GM23248 (cell line): ENCODE measurements at regions not wholly inside any gene's neighbourhood (a gene's known extent, or its start where the extent isn't known, plus 50 kb on each side); places are given as distances from the start of the nearest gene placed in this dataset.

Experiments used
- DNase-seq: peaks from one replicate; pipeline ENCODE4 v3.0.0-alpha.2; 2015
- H2AFZ ChIP-seq: fragments of 200-600 bp; sonication (generic); 2 replicates; pipeline ENCODE4 v1.6.1; 2016; ENCODE audit warnings: antibody characterized with exemption
- H3F3A ChIP-seq: fragments of 200-600 bp; sonication (generic); 2 replicates; pipeline ENCODE4 v1.6.1; 2016; ENCODE audit warnings: mild to moderate bottlenecking, antibody characterized with exemption, mixed run types; ENCODE audit not compliant: insufficient read depth
- H3K27ac ChIP-seq: fragments of 200-600 bp; sonication (generic); 2 replicates; pipeline ENCODE4 v1.5.1; 2016; ENCODE audit warnings: mild to moderate bottlenecking
- H3K27me3 ChIP-seq: fragments of 200-600 bp; sonication (generic); replicated peaks from 2 replicates; pipeline ENCODE4 v1.6.1; 2016; ENCODE audit warnings: mild to moderate bottlenecking; ENCODE audit not compliant: insufficient read depth
- H3K36me3 ChIP-seq: fragments of 200-600 bp; sonication (generic); 2 replicates; pipeline ENCODE4 v1.6.1; 2016; ENCODE audit warnings: low read depth, mild to moderate bottlenecking
- H3K4me1 ChIP-seq: fragments of 200-600 bp; sonication (generic); 2 replicates; pipeline ENCODE4 v1.6.1; 2016; ENCODE audit warnings: mild to moderate bottlenecking; ENCODE audit not compliant: insufficient read depth
- H3K4me2 ChIP-seq: fragments of 200-600 bp; sonication (generic); one replicate; pipeline ENCODE4 v1.6.1; 2016; ENCODE audit warnings: mild to moderate bottlenecking; ENCODE audit not compliant: unreplicated experiment
- H3K4me3 ChIP-seq: fragments of 200-600 bp; sonication (generic); 2 replicates; pipeline ENCODE4 v1.5.1; 2016; ENCODE audit warnings: mild to moderate bottlenecking
- H3K79me2 ChIP-seq: fragments of 200-600 bp; sonication (generic); 2 replicates; pipeline ENCODE4 v1.6.1; 2016; ENCODE audit warnings: mild to moderate bottlenecking; ENCODE audit not compliant: insufficient read depth
- H3K9ac ChIP-seq: fragments of 200-600 bp; sonication (generic); 2 replicates; pipeline ENCODE4 v1.6.1; 2016; ENCODE audit warnings: mild to moderate bottlenecking
- H3K9me2 ChIP-seq: fragments of 200-600 bp; sonication (generic); 2 replicates; pipeline ENCODE4 v1.6.1; 2016; ENCODE audit warnings: mixed run types, mild to moderate bottlenecking, moderate library complexity; ENCODE audit not compliant: insufficient read depth
- H3K9me3 ChIP-seq: fragments of 200-600 bp; sonication (generic); one replicate; pipeline ENCODE4 v1.6.1; 2017; ENCODE audit warnings: low read depth
- H4K20me1 ChIP-seq: fragments of 200-600 bp; sonication (generic); 2 replicates; pipeline ENCODE4 v1.6.0; 2016; ENCODE audit not compliant: insufficient read depth
- EZH2 ChIP-seq: fragments of 200-600 bp; sonication (generic); IDR thresholded peaks from 2 replicates; pipeline ENCODE4 v1.6.1; 2018; ENCODE audit warnings: antibody characterized with exemption, mild to moderate bottlenecking; ENCODE audit not compliant: insufficient read depth, poor library complexity, severe bottlenecking
- EZH2phosphoT487 ChIP-seq: fragments of 200-600 bp; sonication (generic); IDR thresholded peaks from 2 replicates; pipeline ENCODE4 v1.6.1; 2018; ENCODE audit warnings: antibody characterized with exemption, moderate library complexity, mild to moderate bottlenecking, low read depth; ENCODE audit not compliant: insufficient read depth
- WGBS, 2 experiments: methylation state at CpG; one replicate each; pipeline ENCODE4 v1.1.6; 2015 to 2017; ENCODE audit warnings: low lambda C conversion rate in 2 of 2, low coverage in 1 of 2; ENCODE audit errors: missing lambda C conversion rate in 2 of 2; 5-methylcytosine and 5-hydroxymethylcytosine counted together
- in situ Hi-C: fragments of 300-500 bp; cut with MboI; formaldehyde crosslinking; loops from 2 replicates; pipeline ENCODE4 v1.15.0; 2020

- H3K36me3 ChIP-seq = no peaks in the 10 kb centered on the region
These were observed 110.6 kb upstream of the ATP1A1 start for GRCh38 chr1:116262207-116262994.

DNA sequence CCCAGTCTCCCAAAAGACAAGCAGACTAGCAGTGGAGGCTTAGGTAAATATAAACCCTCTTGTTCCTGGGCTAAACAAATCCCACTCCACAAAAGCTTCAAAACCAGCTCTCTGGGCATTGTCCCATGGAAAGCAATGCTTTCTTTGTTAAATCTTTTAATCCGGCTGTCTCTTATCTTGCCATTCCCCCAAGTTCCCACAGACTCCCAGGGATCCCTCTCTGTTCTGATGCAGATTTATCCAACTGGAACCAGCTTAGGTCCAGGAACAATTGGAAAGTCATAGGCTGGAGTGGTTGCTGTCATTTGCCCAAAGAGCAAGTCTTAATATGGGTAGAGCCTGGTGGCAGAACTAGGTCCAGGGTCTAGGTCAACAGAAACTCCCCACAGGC is 110.1 kb upstream of the ATP1A1 start:
- H3K79me2 ChIP-seq = no peaks in the 10 kb centered on the region
- H2AFZ ChIP-seq = no peak overlapping the region
- in situ Hi-C loops = no loop called here
- H3K36me3 ChIP-seq = no peaks in the 10 kb centered on the region
- TF ChIP-seq EZH2phosphoT487 = no peak
- TF ChIP-seq EZH2 = no peak
- H3F3A ChIP-seq = no peaks in the 10 kb centered on the region
- WGBS, 2 experiments = 55% methylated on average over 1 of the region's 1 CpG
- no peak for DNase-seq
- H3K27me3 ChIP-seq = peaks cover 2% of the 10 kb centered on the region; the same call in 1 of the 2 replicates
- H3K4me2 ChIP-seq = no peak overlapping the region
- H3K27ac ChIP-seq = no peak overlapping the region
- no peaks in the 10 kb centered on the region for H3K4me1 ChIP-seq
- H3K9me2 ChIP-seq = no peaks in the 10 kb centered on the region
- H4K20me1 ChIP-seq = no peaks in the 10 kb centered on the region
- no peaks in the 10 kb centered on the region for H3K9me3 ChIP-seq
- H3K4me3 ChIP-seq = no peak overlapping the region
- no peak overlapping the region for H3K9ac ChIP-seq

More at GRCh38 chr1:116262207-116262994, 110.6 kb upstream of the ATP1A1 start:
- in situ Hi-C loops = no loop called here
- no peak overlapping the region for H3K4me3 ChIP-seq
- no peaks in the 10 kb centered on the region for H3K9me2 ChIP-seq
- H2AFZ ChIP-seq = no peak overlapping the region
- no peaks in the 10 kb centered on the region for H4K20me1 ChIP-seq
- 41 to 48% methylated on average over 8 of the region's 8 CpGs for WGBS, 2 experiments
- no peaks in the 10 kb centered on the region for H3K9me3 ChIP-seq
- DNase-seq = no peak
- TF ChIP-seq EZH2 = no peak
- no peak for TF ChIP-seq EZH2phosphoT487
- H3K27ac ChIP-seq = no peak overlapping the region
- no peaks in the 10 kb centered on the region for H3F3A ChIP-seq
- no peaks in the 10 kb centered on the region for H3K79me2 ChIP-seq
- H3K4me2 ChIP-seq = no peak overlapping the region
- H3K9ac ChIP-seq = no peak overlapping the region
- no peaks in the 10 kb centered on the region for H3K4me1 ChIP-seq
- H3K27me3 ChIP-seq = peaks cover 2% of the 10 kb centered on the region; the same call in 1 of the 2 replicates

- DNase-seq = no peak
- H3K27ac ChIP-seq = no peak overlapping the region
- H3K36me3 ChIP-seq = no peaks in the 10 kb centered on the region
- H3K4me1 ChIP-seq = no peaks in the 10 kb centered on the region
- no peaks in the 10 kb centered on the region for H3F3A ChIP-seq
- no peaks in the 10 kb centered on the region for H3K9me3 ChIP-seq
- no peak overlapping the region for H3K9ac ChIP-seq
- no peaks in the 10 kb centered on the region for H4K20me1 ChIP-seq
- 58 to 66% methylated on average over 6 of the region's 6 CpGs for WGBS, 2 experiments
- no peaks in the 10 kb centered on the region for H3K27me3 ChIP-seq
- TF ChIP-seq EZH2phosphoT487 (no peak), EZH2 (no peak)
- no peak overlapping the region for H3K4me3 ChIP-seq
- H3K4me2 ChIP-seq = no peak overlapping the region
- no peaks in the 10 kb centered on the region for H3K9me2 ChIP-seq
- H2AFZ ChIP-seq = no peak overlapping the region
- in situ Hi-C loops = no loop called here
- no peaks in the 10 kb centered on the region for H3K79me2 ChIP-seq
These were observed 106.8 kb upstream of the ATP1A1 start for GRCh38 chr1:116265931-116266863.

GRCh38 chr1:116266864-116267212 is 106.2 kb upstream of the ATP1A1 start:
- Histone ChIP-seq H3F3A (no peaks in the 10 kb centered on the region), H3K36me3 (no peaks in the 10 kb centered on the region), H3K9me2 (no peaks in the 10 kb centered on the region), H3K9ac (no peak overlapping the region), H2AFZ (no peak overlapping the region), H3K79me2 (no peaks in the 10 kb centered on the region), H3K27me3 (no peaks in the 10 kb centered on the region), H4K20me1 (no peaks in the 10 kb centered on the region), H3K4me3 (no peak overlapping the region), H3K4me2 (no peak overlapping the region), H3K4me1 (no peaks in the 10 kb centered on the region), H3K9me3 (no peaks in the 10 kb centered on the region), H3K27ac (no peak overlapping the region)
- TF ChIP-seq EZH2phosphoT487 = no peak
- DNase-seq = no peak
- 61 to 63% methylated on average over 4 of the region's 4 CpGs for WGBS, 2 experiments
- in situ Hi-C loops = no loop called here
